Activated naive CD4-positive, alpha-beta T cell treated with anti-CD3 and anti-CD28 coated beads, Interleukin-2, amount 50 U/mL, for 72 hours (primary cell): ENCODE measurements at regions not wholly inside any gene's neighbourhood (a gene's known extent, or its start where the extent isn't known, plus 50 kb on each side); places are given as distances from the start of the nearest gene placed in this dataset.

Source experiments
- ATAC-seq, 2 donors: fragments of 150-1000 bp; cut with Tn5 transposase; 2 replicates each; pipeline ENCODE4 v1.10.0; 2021; ENCODE audit warnings: mild to moderate bottlenecking in 2 of 2, moderate library complexity in 2 of 2
- DNase-seq, 2 donors: peaks; one replicate each; pipeline ENCODE4 v3.0.0; 2021 to 2022; ENCODE audit warnings: low spot score in 2 of 2
- H3K27ac Mint-ChIP-seq, 2 donors: one replicate each; pipeline ENCODE4 v1.8.0; 2022; ENCODE audit warnings: mild to moderate bottlenecking in 2 of 2, mixed read lengths in 2 of 2
- H3K36me3 Mint-ChIP-seq, 2 donors: one replicate each; pipeline ENCODE4 v1.8.0; 2022; ENCODE audit warnings: mixed read lengths in 2 of 2
- H3K9me3 Mint-ChIP-seq, 2 donors: one replicate each; pipeline ENCODE4 v1.8.0; 2022; ENCODE audit warnings: mixed read lengths in 2 of 2

DNA sequence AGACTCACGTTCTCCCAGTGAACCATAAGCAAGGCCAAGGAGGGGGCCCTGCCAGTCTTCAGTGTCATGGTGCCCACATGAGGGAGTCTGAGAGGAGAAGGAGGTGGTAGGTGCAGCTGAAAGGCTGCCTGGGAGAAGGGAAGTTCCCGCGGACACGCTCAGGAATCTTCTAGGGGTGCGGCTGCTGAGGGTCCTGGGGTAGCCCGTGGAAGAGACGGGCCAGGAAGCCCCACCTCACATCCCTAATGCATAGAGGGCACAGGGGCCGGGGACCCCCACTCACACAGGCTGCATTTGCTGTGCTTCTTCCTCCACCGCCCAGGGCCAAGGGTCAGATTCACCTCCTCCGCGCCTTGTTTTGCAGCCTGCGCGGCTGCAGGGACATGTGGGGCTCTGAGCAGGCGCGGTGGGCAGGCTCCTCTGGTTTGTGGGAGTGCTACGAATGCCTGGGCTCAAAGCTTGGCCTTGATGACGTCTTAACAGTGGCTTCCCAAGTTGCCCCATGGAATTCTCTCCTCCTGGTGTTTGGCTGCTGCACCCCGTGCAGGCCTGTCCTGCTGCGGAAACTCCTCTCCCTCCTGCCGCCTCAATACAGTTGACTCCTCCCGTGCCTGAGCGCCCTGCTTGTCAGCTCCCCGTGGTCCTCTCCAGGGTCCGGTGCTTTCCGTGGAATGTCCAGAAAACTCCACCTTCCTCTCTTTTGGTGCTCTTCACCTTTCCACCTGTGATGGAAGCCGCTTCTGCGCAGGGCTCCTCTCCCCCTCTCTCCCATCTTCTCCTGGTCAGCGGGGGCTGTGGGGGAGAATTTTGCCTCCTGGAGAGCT is 95.7 kb downstream of the VAPA start:
- DNase-seq (no peak), ATAC-seq (no peak)
- Mint-ChIP-seq H3K36me3 (no peaks in the 10 kb centered on the region), H3K27ac (no peak overlapping the region), H3K9me3 (no peaks in the 10 kb centered on the region)

DNA sequence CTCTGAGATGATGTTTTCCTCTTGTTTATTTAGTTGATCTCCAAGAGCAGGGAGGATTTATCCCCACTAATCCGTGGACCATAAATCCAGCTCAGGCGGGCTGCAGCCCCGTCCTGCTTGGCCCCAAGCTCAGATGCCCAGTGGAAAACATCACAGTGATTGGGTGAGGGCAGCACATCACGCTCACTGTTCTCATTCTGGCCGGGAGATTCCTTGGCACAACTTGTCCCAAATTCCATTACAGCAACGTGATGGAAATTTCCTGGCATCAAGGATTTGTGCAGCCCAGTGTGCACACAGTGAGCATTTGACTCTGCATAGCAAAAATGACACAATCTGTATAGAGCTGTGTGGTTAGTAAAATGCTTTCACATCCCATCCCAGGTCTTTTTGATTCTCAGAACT is 96.8 kb downstream of the VAPA start:
- DNase-seq (no peak), ATAC-seq (no peak)
- H3K9me3 Mint-ChIP-seq: no peaks in the 10 kb centered on the region
- no peaks in the 10 kb centered on the region for H3K36me3 Mint-ChIP-seq
- H3K27ac Mint-ChIP-seq: no peak overlapping the region

DNA sequence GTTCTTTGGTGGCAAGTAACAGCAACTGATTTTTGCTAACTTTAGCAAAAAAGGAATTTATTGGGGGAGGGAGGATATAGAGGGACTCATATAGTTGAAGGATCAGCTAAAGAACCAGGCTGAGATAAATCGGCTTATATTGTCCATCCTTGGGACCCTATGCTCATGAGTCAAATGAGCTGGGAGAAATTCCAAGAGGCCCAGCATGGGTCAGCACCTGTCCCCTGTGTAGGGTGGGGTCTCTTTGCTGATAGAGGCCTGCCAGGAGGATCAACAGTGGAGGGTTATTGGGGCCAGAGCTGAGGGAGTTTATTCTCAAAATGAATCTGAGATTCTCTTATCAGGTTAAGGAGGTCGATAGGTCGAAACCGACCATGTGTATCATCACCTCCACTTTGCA is 97.2 kb downstream of the VAPA start:
- no peak for ATAC-seq

DNA sequence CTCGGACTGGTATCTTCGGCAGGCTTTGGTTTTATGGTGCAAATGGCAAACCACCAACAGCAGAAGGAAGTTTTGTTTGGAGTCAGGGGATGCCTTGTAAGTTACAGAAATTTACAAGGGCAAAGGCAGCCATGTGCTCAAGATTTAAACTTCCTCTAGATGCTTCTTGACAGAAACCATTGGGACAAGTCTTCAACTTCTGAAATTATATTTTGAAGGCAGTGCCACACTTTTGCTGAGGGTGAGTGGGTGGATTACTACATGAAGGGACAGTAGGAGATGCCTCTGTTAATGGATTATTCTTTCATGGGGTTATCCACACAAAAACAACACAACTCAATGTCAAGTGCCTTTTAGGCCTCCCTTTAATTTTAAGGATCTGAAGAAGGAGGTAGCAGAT is 97.9 kb downstream of the VAPA start:
- ATAC-seq: no peak
- no peak overlapping the region for H3K27ac Mint-ChIP-seq
- H3K9me3 Mint-ChIP-seq: no peaks in the 10 kb centered on the region
- H3K36me3 Mint-ChIP-seq: no peaks in the 10 kb centered on the region
- no peak for DNase-seq

More for the DNA sequence above, 97.2 kb downstream of the VAPA start:
- no peak overlapping the region for H3K27ac Mint-ChIP-seq
- no peaks in the 10 kb centered on the region for H3K36me3 Mint-ChIP-seq
- H3K9me3 Mint-ChIP-seq: no peaks in the 10 kb centered on the region
- DNase-seq: no peak

DNA sequence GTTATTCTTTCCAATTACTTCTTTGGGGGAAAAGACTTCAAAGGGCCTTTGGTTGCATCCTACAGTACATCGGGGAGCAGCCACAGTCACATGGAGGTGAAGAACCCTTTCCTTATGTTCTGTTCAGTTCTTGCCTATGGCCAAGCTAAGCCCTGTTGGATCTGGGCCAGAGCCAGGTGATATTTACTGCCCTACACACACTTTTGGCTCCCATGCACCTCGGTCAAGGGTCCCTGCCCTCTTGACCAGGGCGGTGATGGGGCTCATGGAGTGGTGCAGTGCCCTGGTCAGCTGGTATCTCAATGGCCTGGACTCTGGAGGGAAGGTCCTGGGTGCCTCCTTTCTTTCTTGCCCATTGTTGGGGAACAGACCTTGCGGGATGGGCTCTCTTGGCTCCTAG is 98.7 kb downstream of the VAPA start:
- Mint-ChIP-seq H3K36me3 (no peaks in the 10 kb centered on the region), H3K9me3 (no peaks in the 10 kb centered on the region), H3K27ac (no peak overlapping the region)
- DNase-seq (no peak), ATAC-seq (no peak)

DNA sequence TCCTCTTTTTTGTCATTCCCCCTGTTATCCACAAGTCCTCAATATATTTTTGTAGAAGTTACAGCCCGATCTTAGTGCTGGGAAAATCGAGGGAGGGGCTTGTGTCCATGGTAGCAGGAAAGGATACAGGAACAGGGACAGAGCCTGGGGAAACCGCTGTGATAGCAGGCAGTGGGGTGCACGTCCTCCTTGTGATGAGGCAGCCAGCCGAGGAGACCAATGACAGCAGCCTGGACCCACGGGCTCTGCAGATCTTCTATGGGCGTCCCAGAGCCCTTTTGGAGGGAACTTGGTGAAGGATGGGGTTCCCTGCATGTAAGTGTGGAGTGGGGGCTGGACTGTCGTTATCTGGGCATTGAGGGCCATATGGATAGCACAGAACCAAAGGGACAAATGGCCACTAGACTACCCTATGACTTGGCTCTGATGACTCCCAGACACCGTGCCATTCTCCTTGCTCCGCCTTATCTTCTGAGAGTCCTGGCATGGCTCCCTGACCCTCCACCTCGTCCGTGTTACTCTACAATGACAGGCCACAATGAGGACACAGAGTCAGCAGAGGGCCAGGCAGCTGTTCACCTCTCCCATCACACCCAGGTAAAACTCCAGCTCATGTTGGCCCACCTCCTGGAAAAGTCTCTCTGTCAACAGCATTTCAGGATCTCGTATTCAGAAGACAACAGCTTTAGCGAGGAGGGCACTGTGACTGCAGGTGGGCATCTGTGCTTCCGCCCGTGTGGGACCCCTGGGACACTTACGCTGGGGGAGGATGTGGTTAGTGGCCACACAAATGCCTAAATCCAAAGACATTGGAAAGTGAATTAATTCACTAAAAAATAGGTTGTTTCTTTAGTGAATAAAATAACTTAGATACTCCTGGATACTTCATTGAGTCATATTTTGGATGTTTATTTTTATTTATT is 100.1 kb downstream of the VAPA start:
- H3K36me3 Mint-ChIP-seq: no peaks in the 10 kb centered on the region
- ATAC-seq (no peak), DNase-seq (no peak)
- no peaks in the 10 kb centered on the region for H3K9me3 Mint-ChIP-seq
- H3K27ac Mint-ChIP-seq: no peak overlapping the region

DNA sequence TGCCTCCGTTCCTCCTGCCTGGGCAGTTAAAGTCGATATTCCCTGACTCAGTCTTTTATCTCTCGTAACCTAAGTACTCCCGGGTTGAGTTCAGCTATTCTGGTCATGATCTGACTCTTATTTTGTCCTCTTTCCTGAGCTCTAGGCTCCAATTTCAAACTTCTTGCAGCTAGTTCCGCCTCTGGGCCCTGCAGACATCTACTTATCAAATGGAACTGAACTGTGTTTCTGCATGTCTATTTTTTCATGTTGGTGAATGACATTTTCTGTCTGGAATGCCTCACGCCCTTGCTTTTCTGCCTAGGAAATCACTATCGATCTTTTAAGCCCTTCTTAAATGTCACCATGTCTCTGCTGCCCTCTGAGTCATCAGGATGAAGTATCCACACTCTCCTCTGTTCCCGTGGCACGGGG is 101.5 kb downstream of the VAPA start:
- no peak for ATAC-seq
- no peak overlapping the region for H3K27ac Mint-ChIP-seq
- no peaks in the 10 kb centered on the region for H3K36me3 Mint-ChIP-seq
- no peaks in the 10 kb centered on the region for H3K9me3 Mint-ChIP-seq
- no peak for DNase-seq

DNA sequence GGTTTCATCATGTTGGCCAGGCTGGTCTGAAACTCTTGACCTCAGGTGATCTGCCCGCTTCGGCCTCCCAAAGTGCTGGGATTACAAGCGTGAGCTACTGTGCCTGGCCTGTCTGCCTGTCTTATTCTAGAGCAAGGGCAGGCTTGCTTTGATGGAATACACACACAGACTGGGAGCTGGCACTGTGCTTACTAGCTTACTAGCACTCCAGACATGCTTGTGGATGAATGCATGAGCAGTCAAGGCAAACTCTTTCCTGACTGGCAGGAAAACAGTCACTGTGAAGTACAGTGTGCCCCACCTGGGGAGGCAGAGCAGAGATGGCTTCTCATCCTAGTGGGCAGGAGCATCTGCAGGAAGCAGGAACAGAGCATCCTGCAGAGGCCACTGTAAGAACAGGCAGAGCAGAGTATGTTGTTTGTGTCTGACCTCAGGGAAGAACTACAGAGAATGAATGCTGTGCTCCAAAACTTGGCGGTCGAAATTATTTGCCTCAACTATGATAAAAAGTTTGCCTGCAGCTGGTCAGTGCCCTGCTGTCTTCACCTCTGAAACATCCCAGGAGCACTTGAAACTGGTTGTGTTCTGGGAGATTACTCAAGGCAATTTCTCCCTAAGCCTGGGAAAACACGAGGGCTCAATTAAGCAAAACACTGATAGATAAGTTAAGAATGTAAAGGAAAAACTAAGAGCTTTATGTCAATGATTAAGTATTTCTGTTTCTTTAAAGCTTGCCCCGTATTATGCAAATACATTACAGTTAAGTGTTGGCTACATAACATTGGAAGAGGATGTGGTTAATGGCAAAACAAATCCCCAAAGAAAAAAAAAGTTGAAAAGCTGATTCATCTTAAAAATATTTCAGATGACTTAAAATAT is 102.4 kb downstream of the VAPA start:
- H3K36me3 Mint-ChIP-seq: no peaks in the 10 kb centered on the region
- no peak overlapping the region for H3K27ac Mint-ChIP-seq
- DNase-seq (no peak), ATAC-seq (no peak)
- no peaks in the 10 kb centered on the region for H3K9me3 Mint-ChIP-seq

DNA sequence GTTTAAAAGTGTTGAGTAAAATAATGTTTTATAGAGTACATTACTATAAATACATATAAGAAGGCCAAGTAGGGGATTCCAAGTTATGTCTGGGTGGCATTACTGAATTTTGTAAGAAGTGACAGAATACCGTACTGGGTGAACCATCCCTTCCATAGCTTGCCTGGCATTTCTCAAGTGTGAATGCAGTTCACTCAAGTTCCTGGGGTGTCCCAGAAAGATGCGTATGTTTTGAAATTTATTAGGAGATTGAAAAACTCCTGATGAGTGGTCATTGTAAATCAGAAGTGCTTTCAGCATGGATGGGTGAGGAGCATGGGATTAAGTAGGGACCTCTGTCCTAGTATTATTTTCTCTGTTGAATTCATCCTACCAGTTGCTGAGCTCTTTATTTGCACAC is 103.2 kb downstream of the VAPA start:
- DNase-seq (no peak), ATAC-seq (no peak)
- H3K27ac Mint-ChIP-seq: no peak overlapping the region
- no peaks in the 10 kb centered on the region for H3K36me3 Mint-ChIP-seq
- H3K9me3 Mint-ChIP-seq: no peaks in the 10 kb centered on the region

DNA sequence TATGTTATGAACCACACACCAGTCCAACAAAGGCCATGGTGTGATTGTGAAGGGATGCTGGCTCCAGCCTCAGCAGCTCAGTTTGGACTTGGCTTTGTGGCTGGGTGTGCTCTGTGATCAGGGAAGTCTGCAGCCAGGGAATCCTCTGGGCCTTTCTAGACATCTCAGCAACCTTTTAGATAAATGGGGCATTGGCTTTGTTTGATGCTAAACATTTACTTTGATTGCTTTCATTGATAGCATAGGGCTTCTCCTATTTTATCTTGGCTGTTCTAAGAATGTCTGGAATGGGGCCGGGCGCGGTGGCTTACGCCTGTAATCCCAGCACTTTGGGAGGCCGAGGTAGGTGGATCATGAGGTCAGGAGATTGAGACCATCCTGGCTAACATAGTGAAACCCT is 104.5 kb downstream of the VAPA start:
- no peaks in the 10 kb centered on the region for H3K9me3 Mint-ChIP-seq
- H3K27ac Mint-ChIP-seq: no peak overlapping the region
- DNase-seq (no peak), ATAC-seq (no peak)
- no peaks in the 10 kb centered on the region for H3K36me3 Mint-ChIP-seq

DNA sequence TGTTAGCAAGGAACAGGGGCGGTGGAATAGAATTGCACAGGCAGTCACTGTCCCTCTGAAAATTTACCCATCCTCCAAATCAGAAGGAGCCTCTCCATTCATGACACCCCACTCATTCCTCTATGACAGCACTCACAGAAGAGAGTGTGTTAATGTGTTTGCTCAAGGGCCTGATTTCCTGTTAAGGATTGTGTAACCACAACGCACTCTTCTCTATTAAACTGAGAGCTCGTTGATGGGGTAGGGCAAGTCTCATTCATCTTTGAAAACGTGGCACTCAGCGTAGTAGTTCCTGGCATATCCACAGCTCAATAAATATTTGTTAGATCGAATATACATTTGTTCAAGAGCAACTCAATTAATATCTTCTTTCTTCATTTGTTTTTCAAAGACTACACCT is 106.4 kb downstream of the VAPA start:
- no peaks in the 10 kb centered on the region for H3K36me3 Mint-ChIP-seq
- H3K27ac Mint-ChIP-seq: no peak overlapping the region
- no peak for DNase-seq
- no peak for ATAC-seq
- H3K9me3 Mint-ChIP-seq: no peaks in the 10 kb centered on the region

DNA sequence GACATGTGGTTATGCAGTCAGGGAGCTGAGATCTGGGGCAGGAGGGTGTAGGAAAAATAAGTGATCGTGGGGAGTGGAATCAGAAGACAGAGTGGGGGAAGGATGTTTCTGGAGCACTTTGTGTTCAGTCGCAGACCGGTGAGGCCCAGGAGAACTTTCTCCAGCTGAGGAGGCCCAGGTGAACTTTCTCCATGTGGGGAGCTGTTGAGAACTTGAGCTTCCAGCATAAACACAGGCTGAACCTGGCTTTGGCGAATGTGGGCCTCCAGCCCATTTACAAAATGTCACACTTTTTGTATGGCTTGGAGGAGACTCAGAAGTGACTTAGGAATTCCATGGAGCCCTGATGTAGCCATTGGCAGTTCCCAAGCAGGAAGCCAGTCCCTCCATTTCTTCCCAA is 108.5 kb downstream of the VAPA start:
- H3K9me3 Mint-ChIP-seq: no peaks in the 10 kb centered on the region
- ATAC-seq: no peak

DNA sequence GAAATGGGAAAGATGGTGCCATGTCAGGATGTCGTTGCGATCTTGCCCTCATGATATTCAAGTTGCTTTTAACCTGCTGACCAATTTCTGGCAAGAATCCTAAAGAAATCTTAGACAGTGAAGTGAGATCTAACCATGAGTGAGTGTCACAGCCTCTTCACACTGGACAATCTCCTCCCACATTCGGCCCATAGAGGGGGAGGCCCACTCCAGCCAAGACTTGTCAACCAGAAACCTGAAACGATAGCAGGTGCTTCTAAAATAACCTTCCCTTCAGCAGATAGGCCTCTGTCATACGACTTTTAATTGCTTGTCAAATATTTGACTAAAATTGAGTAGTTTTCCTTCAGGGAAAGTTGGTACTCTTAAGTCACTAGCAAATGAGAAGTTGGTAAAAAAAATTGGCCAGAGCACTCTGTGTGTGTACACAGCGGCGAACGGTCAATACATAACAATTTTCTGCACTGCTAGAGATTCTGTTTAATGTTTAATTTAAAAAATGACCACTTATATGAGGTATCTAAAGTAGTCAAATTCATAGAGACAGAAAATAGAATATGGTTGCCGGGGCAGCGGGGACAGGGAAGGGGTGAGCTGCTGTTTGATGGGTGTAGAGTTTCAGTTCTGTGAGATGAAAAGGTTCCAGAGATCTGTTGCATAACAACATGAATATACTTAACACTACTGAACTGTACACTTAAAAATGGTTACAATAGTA is 110.2 kb downstream of the VAPA start:
- Mint-ChIP-seq H3K27ac (no peak overlapping the region), H3K9me3 (no peaks in the 10 kb centered on the region), H3K36me3 (no peaks in the 10 kb centered on the region)
- ATAC-seq (no peak), DNase-seq (no peak)

More for the DNA sequence above, 108.5 kb downstream of the VAPA start:
- Mint-ChIP-seq H3K27ac (no peak overlapping the region), H3K36me3 (no peaks in the 10 kb centered on the region)
- no peak for DNase-seq

DNA sequence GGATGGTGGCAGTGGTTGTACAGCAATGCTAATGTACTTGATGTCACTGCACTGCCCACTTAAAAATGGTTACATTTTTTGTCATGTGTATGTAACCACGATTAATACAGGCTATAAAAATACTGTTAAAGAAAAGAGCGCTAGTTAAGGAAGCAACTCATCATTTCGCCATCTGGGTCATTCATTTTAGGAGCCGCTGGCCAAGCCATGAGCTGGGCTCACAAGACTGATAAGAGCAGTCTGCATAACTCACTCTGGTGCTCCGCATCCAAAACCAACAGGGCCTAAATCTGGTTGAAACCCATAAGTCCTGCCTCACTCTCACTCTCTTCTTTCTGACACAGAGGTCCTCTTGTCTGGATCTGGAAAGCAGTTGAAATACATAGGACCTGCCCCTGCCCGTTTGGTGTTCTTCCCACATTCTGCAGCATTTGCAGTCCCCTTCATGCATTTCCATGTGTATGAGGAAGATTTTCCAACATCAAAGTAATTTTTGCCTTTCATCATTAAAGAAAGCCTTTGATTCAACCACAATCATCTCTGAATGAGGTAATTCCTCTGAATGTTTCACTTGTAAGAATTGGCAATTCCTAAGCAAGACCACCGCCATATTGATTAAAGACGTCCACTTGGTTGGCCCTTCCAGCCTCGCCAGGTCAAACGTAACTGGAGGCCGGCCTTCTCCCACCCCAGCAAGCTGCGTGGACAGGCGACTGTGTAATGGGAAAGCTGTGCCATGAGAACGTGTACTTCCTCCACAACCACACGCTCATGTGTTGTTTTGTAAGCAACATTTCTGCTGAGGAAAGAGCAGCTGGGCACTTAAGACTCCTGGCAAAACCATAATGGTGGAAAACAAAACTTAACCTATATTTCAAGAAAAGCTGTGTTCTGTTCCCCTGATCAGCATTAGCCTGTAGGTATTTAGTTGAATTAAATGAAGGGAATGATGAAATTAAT is 112.2 kb downstream of the VAPA start:
- Mint-ChIP-seq H3K36me3 (no peaks in the 10 kb centered on the region), H3K27ac (no peak overlapping the region), H3K9me3 (no peaks in the 10 kb centered on the region)
- no peak for ATAC-seq
- DNase-seq: no peak

DNA sequence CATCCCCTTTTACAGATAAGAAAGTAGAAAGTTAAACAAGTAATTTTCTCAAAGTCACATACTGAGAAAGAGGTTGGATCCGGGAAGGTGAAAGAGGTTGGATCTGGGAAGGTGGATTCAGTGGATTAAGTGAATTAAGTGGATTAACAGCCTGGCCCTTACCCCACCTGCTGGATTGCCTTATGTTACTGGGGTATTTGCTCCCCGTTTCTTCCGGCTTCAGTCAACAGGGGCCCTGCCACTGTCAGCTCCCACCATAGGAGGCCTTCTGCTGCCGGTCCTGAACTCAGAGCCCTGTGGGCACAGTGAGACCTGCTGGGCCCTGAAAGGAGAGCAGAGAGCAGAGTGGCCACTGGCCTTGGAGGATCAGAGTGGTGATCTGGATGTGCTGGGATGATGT is 113.2 kb downstream of the VAPA start:
- Mint-ChIP-seq H3K9me3 (no peaks in the 10 kb centered on the region), H3K36me3 (no peaks in the 10 kb centered on the region)
- ATAC-seq: no peak

More for the DNA sequence above, 113.2 kb downstream of the VAPA start:
- no peak for DNase-seq
- no peak overlapping the region for H3K27ac Mint-ChIP-seq
